ENCODE measurements at regions not wholly inside any gene's neighbourhood (a gene's known extent, or its start where the extent isn't known, plus 50 kb on each side); places are given as distances from the start of the nearest gene placed in this dataset.

- Histone ChIP-seq H3K9ac (no peak overlapping the region), H4K20me1 (ENCODE audit: insufficient read depth) (no peaks in the 10 kb centered on the region), H3K4me3 (IDR thresholded peaks at IDR 0.05; ENCODE audit: insufficient read depth, low read depth, low read length) (no peak overlapping the region), H3K27ac (no peak overlapping the region), H2AFZ (ENCODE audit: low read depth) (no peak overlapping the region), H3K4me1 (ENCODE audit: low read depth, poor library complexity, severe bottlenecking) (no peaks in the 10 kb centered on the region), H3K36me3 (ENCODE audit: insufficient read depth) (no peaks in the 10 kb centered on the region), H3K27me3 (ENCODE audit: insufficient read depth, low read depth) (no peaks in the 10 kb centered on the region), H3K79me2 (ENCODE audit: insufficient read depth, low read depth) (no peaks in the 10 kb centered on the region), H3K4me2 (no peak overlapping the region)
- TF ChIP-seq CTCF (conservative IDR thresholded peaks at IDR 0.05; ENCODE audit: low read depth, low read length), result no peak
Measured at GRCh38 chr10:107754814-107755213, 590.3 kb upstream of the SORCS1 start.

GRCh38 chr10:107749235-107749634 lies 584.7 kb upstream of the SORCS1 start:
- no peak for TF ChIP-seq CTCF (conservative IDR thresholded peaks at IDR 0.05; ENCODE audit: low read depth, low read length)
- no peaks in the 10 kb centered on the region for H3K4me1 ChIP-seq (ENCODE audit: low read depth, poor library complexity, severe bottlenecking)
- H2AFZ ChIP-seq (ENCODE audit: low read depth), result no peak overlapping the region
- H3K4me2 ChIP-seq, result no peak overlapping the region
- no peaks in the 10 kb centered on the region for H4K20me1 ChIP-seq (ENCODE audit: insufficient read depth)
- no peak overlapping the region for H3K9ac ChIP-seq
- H3K79me2 ChIP-seq (ENCODE audit: insufficient read depth, low read depth), result no peaks in the 10 kb centered on the region
- no peak overlapping the region for H3K27ac ChIP-seq
- H3K4me3 ChIP-seq (IDR thresholded peaks at IDR 0.05; ENCODE audit: insufficient read depth, low read depth, low read length), result no peak overlapping the region
- no peaks in the 10 kb centered on the region for H3K27me3 ChIP-seq (ENCODE audit: insufficient read depth, low read depth)
- H3K36me3 ChIP-seq (ENCODE audit: insufficient read depth), result no peaks in the 10 kb centered on the region

- no peaks in the 10 kb centered on the region for H3K27me3 ChIP-seq (ENCODE audit: insufficient read depth, low read depth)
- TF ChIP-seq CTCF (conservative IDR thresholded peaks at IDR 0.05; ENCODE audit: low read depth, low read length), result no peak
Measured at GRCh38 chr10:107747851-107748250, 583.3 kb upstream of the SORCS1 start.

GRCh38 chr10:107741971-107742370 lies 577.5 kb upstream of the SORCS1 start:
- no peak for TF ChIP-seq CTCF (conservative IDR thresholded peaks at IDR 0.05; ENCODE audit: low read depth, low read length)
- Histone ChIP-seq H3K4me1 (ENCODE audit: low read depth, poor library complexity, severe bottlenecking) (no peaks in the 10 kb centered on the region), H2AFZ (ENCODE audit: low read depth) (no peak overlapping the region), H3K36me3 (ENCODE audit: insufficient read depth) (no peaks in the 10 kb centered on the region), H3K4me3 (IDR thresholded peaks at IDR 0.05; ENCODE audit: insufficient read depth, low read depth, low read length) (no peak overlapping the region), H3K27me3 (ENCODE audit: insufficient read depth, low read depth) (no peaks in the 10 kb centered on the region), H3K79me2 (ENCODE audit: insufficient read depth, low read depth) (no peaks in the 10 kb centered on the region), H3K27ac (no peak overlapping the region), H3K9ac (no peak overlapping the region), H3K4me2 (no peak overlapping the region), H4K20me1 (ENCODE audit: insufficient read depth) (no peaks in the 10 kb centered on the region)

More at GRCh38 chr10:107747851-107748250, 583.3 kb upstream of the SORCS1 start:
- H3K27ac ChIP-seq, result no peak overlapping the region
- no peaks in the 10 kb centered on the region for H3K36me3 ChIP-seq (ENCODE audit: insufficient read depth)
- no peak overlapping the region for H2AFZ ChIP-seq (ENCODE audit: low read depth)
- no peak overlapping the region for H3K4me3 ChIP-seq (IDR thresholded peaks at IDR 0.05; ENCODE audit: insufficient read depth, low read depth, low read length)
- H3K4me1 ChIP-seq (ENCODE audit: low read depth, poor library complexity, severe bottlenecking), result no peaks in the 10 kb centered on the region
- no peak overlapping the region for H3K4me2 ChIP-seq
- H3K79me2 ChIP-seq (ENCODE audit: insufficient read depth, low read depth), result no peaks in the 10 kb centered on the region
- no peak overlapping the region for H3K9ac ChIP-seq
- H4K20me1 ChIP-seq (ENCODE audit: insufficient read depth), result no peaks in the 10 kb centered on the region

All from KMS-11 (cell line).